ENCODE measurements at regions not wholly inside any gene's neighbourhood (a gene's known extent, or its start where the extent isn't known, plus 50 kb on each side); places are given as distances from the start of the nearest gene placed in this dataset.

GRCh38 chr1:67536957-67537666 lies 106.9 kb upstream of the SERBP1 start:
- TF ChIP-seq CTCF (IDR thresholded peaks at IDR 0.05; ENCODE audit: low read length): no peak
- no peak for TF ChIP-seq EZH2phosphoT487 (IDR thresholded peaks at IDR 0.05; ENCODE audit: low read length)

All from MM.1S (cell line).